DOHH2 (cell line): ENCODE measurements at regions not wholly inside any gene's neighbourhood (a gene's known extent, or its start where the extent isn't known, plus 50 kb on each side); places are given as distances from the start of the nearest gene placed in this dataset.

ENCODE experiments used
- EZH2phosphoT487 ChIP-seq: fragments of 200-600 bp; sonication (generic); IDR thresholded peaks from 2 replicates; pipeline ENCODE4 v1.6.1; 2017; ENCODE audit warnings: borderline replicate concordance, mild to moderate bottlenecking, antibody characterized with exemption, low read length, moderate library complexity, mixed read lengths
- TF ChIP-seq, protein P1 (sequence below): fragments of 200-600 bp; sonication (generic); IDR thresholded peaks from one replicate; pipeline ENCODE4 v1.5.1; 2014; ENCODE audit warnings: antibody characterized with exemption, mild to moderate bottlenecking, low read depth, low read length; ENCODE audit not compliant: poor library complexity, severe bottlenecking

- TF ChIP-seq, protein P1, sequence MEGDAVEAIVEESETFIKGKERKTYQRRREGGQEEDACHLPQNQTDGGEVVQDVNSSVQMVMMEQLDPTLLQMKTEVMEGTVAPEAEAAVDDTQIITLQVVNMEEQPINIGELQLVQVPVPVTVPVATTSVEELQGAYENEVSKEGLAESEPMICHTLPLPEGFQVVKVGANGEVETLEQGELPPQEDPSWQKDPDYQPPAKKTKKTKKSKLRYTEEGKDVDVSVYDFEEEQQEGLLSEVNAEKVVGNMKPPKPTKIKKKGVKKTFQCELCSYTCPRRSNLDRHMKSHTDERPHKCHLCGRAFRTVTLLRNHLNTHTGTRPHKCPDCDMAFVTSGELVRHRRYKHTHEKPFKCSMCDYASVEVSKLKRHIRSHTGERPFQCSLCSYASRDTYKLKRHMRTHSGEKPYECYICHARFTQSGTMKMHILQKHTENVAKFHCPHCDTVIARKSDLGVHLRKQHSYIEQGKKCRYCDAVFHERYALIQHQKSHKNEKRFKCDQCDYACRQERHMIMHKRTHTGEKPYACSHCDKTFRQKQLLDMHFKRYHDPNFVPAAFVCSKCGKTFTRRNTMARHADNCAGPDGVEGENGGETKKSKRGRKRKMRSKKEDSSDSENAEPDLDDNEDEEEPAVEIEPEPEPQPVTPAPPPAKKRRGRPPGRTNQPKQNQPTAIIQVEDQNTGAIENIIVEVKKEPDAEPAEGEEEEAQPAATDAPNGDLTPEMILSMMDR, result no peak
- no peak for TF ChIP-seq EZH2phosphoT487
Observed at GRCh38 chr17:70374496-70374895, 205.2 kb downstream of the KCNJ2 start.
